A673 (cell line): ENCODE measurements at regions not wholly inside any gene's neighbourhood (a gene's known extent, or its start where the extent isn't known, plus 50 kb on each side); places are given as distances from the start of the nearest gene placed in this dataset.

Source experiments
- BruUV-seq: library from RNA; stranded (reverse); fragments of 400-500 nt; replicated peaks from 2 replicates; lab custom pipeline; 2021; lab: Mats Ljungman, UMichigan
- CTCF ChIA-PET: fragments of 300-600 bp; sonication (Branson Sonifier 250); formaldehyde crosslinking; loops from one replicate; lab custom pipeline; 2022; ENCODE audit warnings: antibody characterized with exemption; lab: Charles Lee
- POLR2A ChIA-PET: fragments of 300-600 bp; sonication (Branson Sonifier 250); formaldehyde crosslinking; loops from one replicate; lab custom pipeline; 2022; ENCODE audit warnings: antibody characterized with exemption; ENCODE audit not compliant: low non-redundant PET; lab: Charles Lee
- DNase-seq: peaks from one replicate; pipeline ENCODE4 v3.0.0-alpha.2; 2015; ENCODE audit warnings: low spot score
- H3K27ac ChIP-seq: fragments of 200-600 bp; sonication (generic); 2 replicates; pipeline ENCODE4 v1.5.1; 2016; ENCODE audit warnings: mixed run types, low read depth, mild to moderate bottlenecking, mixed read lengths, antibody characterized with exemption, low read length; ENCODE audit not compliant: poor library complexity, severe bottlenecking
- H3K27me3 ChIP-seq: fragments of 200-600 bp; sonication (generic); replicated peaks from 2 replicates; pipeline ENCODE4 v1.6.1; 2017; ENCODE audit warnings: mixed run types, low read depth, mild to moderate bottlenecking, mixed read lengths, antibody characterized with exemption, low read length; ENCODE audit not compliant: insufficient read depth, poor library complexity
- H3K36me3 ChIP-seq: fragments of 200-600 bp; sonication (generic); 2 replicates; pipeline ENCODE4 v1.6.1; 2016; ENCODE audit warnings: mixed run types, mild to moderate bottlenecking, mixed read lengths, antibody characterized with exemption, low read length; ENCODE audit not compliant: insufficient read depth, poor library complexity, severe bottlenecking
- H3K4me1 ChIP-seq: fragments of 200-600 bp; sonication (generic); 2 replicates; pipeline ENCODE4 v1.6.1; 2017; ENCODE audit warnings: mixed run types, mild to moderate bottlenecking, mixed read lengths, antibody characterized with exemption, low read length; ENCODE audit not compliant: insufficient read depth, poor library complexity, severe bottlenecking
- H3K4me3 ChIP-seq: fragments of 200-600 bp; sonication (generic); 2 replicates; pipeline ENCODE4 v1.5.1; 2016; ENCODE audit warnings: low read depth, mixed run types, mild to moderate bottlenecking, mixed read lengths, low read length; ENCODE audit not compliant: poor library complexity, severe bottlenecking
- H3K9me3 ChIP-seq: fragments of 200-600 bp; sonication (generic); 2 replicates; pipeline ENCODE4 v1.6.1; 2016; ENCODE audit warnings: mixed run types, low read depth, mild to moderate bottlenecking, mixed read lengths, antibody characterized with exemption, low read length; ENCODE audit not compliant: poor library complexity, severe bottlenecking
- EZH2 ChIP-seq: fragments of 200-600 bp; sonication (generic); IDR thresholded peaks from 2 replicates; pipeline ENCODE4 v1.6.1; 2017; ENCODE audit warnings: borderline replicate concordance, low read depth, mild to moderate bottlenecking, mixed read lengths, antibody characterized with exemption, low read length; ENCODE audit not compliant: poor library complexity, severe bottlenecking
- intact Hi-C: fragments of 100-400 bp; cut with micrococcal nuclease; formaldehyde crosslinking; loops from one replicate; pipeline ENCODE4 v1.10.0; 2022; ENCODE audit not compliant: unreplicated experiment
- TF ChIP-seq, protein P1 (sequence below): fragments of 300-800, 200-600 bp; sonication (generic); conservative IDR thresholded peaks from 2 replicates; pipeline ENCODE4 v1.5.1; 2017; ENCODE audit warnings: low read depth, mild to moderate bottlenecking, antibody characterized with exemption, low read length, moderate library complexity, mixed read lengths

DNA sequence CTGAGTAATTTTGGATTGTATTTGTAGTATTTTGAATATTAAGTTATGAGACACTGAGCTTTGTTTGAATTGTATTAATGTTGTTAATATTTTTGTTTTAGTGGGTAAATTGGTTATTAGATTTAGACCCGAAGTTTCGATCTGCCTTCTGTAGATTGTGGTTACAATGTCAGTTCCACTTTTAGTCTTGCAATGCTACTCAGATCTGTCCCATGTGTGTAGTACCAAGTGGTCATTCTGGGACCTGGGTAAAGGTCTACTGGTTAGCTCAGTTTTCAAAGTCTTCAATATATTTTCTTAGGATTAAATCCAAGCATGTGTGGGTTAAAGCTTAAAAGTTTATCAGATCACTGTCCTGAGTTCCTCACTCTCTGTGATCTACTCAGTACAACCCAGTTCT lies 346.5 kb upstream of the PROX1 start:
- Histone ChIP-seq H3K27ac (no peak overlapping the region), H3K4me3 (no peak overlapping the region), H3K27me3 (peaks cover 34% of the 10 kb centered on the region), H3K4me1 (no peaks in the 10 kb centered on the region), H3K9me3 (no peaks in the 10 kb centered on the region), H3K36me3 (no peaks in the 10 kb centered on the region)
- ChIA-PET POLR2A (no interaction called here), CTCF (no interaction called here)
- DNase-seq, result no peak
- TF ChIP-seq, protein P1, sequence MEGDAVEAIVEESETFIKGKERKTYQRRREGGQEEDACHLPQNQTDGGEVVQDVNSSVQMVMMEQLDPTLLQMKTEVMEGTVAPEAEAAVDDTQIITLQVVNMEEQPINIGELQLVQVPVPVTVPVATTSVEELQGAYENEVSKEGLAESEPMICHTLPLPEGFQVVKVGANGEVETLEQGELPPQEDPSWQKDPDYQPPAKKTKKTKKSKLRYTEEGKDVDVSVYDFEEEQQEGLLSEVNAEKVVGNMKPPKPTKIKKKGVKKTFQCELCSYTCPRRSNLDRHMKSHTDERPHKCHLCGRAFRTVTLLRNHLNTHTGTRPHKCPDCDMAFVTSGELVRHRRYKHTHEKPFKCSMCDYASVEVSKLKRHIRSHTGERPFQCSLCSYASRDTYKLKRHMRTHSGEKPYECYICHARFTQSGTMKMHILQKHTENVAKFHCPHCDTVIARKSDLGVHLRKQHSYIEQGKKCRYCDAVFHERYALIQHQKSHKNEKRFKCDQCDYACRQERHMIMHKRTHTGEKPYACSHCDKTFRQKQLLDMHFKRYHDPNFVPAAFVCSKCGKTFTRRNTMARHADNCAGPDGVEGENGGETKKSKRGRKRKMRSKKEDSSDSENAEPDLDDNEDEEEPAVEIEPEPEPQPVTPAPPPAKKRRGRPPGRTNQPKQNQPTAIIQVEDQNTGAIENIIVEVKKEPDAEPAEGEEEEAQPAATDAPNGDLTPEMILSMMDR, result no peak
- no peak for TF ChIP-seq EZH2
- intact Hi-C loops, result no loop called here
- no TSS peak for BruUV-seq

DNA sequence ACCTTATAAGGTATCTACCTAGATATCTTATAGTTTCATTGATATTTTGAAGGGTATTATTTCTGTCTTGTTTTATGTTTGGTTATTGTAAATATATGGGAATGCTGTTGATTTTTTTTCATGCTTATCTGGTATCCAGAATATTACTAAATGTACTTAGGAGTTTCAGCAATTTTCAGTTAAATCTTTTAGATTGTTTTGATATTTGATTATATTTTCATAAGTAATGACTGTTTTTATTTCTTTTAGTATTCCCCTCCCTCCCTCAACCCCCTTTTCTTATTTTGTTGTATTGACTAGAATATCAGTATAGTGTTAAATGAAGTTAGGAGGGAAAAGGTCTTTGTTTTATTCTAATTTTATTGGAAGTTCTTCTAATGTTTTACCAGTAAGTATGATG lies 344.4 kb upstream of the PROX1 start:
- POLR2A ChIA-PET, result no interaction called here
- TF ChIP-seq, protein P1, result no peak
- no peak for TF ChIP-seq EZH2
- Histone ChIP-seq H3K27me3 (peaks cover 39% of the 10 kb centered on the region), H3K4me3 (no peak overlapping the region), H3K36me3 (no peaks in the 10 kb centered on the region), H3K4me1 (no peaks in the 10 kb centered on the region), H3K27ac (no peak overlapping the region), H3K9me3 (no peaks in the 10 kb centered on the region)
- no peak for DNase-seq
- no TSS peak for BruUV-seq
- CTCF ChIA-PET, result no interaction called here
- intact Hi-C loops, result no loop called here

DNA sequence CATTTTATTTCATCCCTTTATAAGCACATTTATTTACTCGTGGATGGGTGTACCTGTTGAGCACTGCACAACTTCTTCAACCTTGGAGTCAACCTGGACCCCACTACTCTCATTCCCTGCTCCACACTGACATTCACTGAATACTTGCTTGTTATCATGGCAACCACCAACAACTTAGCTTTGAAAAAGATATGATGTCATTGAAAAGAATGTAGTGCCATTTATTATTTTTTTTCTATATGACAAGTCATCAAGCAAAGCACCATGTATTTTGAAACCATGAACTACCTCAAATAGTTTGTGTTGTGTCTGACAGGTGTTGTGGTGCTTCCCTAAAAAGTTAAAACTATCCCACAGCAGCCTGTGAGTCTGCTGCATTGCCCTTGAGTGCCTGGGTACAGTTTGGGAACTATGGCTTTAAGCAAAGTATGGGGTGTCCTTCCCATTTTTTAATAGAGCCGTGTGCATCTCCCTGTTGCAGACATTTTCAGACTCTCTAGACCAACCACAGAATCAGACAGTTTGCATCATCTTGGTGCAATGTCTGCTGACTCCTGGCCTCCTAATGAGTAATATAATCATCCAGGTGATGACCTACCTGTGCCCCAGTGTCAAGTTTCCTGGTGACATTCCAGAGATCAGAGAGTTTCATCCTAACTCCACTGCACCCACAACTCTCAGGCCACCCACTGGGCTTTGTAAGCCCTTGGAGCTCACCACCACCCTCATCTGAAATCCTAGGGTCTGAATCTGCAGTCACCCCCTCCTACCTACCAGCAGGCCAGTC lies 339.7 kb upstream of the PROX1 start:
- TF ChIP-seq EZH2, result no peak
- TF ChIP-seq, protein P1, result no peak
- no TSS peak for BruUV-seq
- no peak overlapping the region for H3K4me3 ChIP-seq

More for the DNA sequence above, 339.7 kb upstream of the PROX1 start:
- no peaks in the 10 kb centered on the region for H3K4me1 ChIP-seq
- peaks cover 35% of the 10 kb centered on the region for H3K27me3 ChIP-seq
- ChIA-PET POLR2A (no interaction called here), CTCF (no interaction called here)
- no peaks in the 10 kb centered on the region for H3K9me3 ChIP-seq
- no peaks in the 10 kb centered on the region for H3K36me3 ChIP-seq
- intact Hi-C loops, result no loop called here
- no peak for DNase-seq
- H3K27ac ChIP-seq, result no peak overlapping the region
